HG02938 (cell line): ENCODE measurements at regions not wholly inside any gene's neighbourhood (a gene's known extent, or its start where the extent isn't known, plus 50 kb on each side); places are given as distances from the start of the nearest gene placed in this dataset.
"Not testable (repeated sequence)": the region's sequence is repeated elsewhere in the genome, so short reads cannot be mapped to it uniquely, and the experiment has no call there.

Experiments
- ATAC-seq: cut with Tn5 transposase; IDR thresholded peaks from one replicate; pipeline ENCODE4 v1.9.1; 2021; ENCODE audit warnings: mild to moderate bottlenecking, moderate library complexity; ENCODE audit not compliant: unreplicated experiment

- ATAC-seq, result peak; percentile 75
These were observed 179.1 kb upstream of the NDST4 start for GRCh38 chr4:115292320-115293092.

DNA sequence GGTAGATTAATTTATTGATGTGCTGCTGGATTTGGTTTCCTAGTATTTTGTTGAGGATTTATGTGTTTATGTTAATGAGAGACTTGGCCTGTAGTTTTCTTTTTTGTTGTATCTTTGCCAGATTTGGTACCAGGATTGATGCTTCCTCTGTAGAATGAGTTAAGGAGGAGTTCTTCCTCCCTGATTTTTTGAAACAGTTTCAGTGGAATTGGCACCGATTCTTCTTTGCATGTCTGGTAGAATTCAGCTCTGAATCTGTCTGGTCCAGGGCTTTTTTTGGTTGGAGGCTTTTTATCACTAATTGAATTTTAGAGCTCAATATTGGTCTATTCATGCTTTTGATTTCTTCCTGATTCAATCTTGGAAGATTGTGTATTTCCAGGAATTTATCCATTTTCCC lies 174.0 kb upstream of the NDST4 start:
- no peak for ATAC-seq

DNA sequence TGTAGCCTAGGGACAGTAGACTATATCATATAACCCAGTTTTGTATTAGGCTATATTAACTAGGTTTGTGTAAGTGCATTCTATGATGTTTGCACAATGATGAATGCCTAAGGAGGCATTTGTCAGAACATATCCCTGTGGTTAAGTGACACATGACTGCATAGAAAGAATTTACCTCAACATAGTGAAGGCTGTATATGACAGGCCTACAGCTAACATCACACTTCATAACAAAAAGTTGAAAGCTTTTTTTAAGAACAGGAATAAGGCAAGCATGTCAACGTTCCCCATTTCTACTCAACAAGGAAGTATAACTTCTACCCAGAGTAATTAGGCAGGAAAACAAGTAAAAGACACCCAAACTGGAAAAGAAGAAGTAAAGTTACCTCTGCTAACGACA lies 165.9 kb upstream of the NDST4 start:
- no peak for ATAC-seq

GRCh38 chr4:115278830-115279229 lies 165.4 kb upstream of the NDST4 start:
- ATAC-seq, result no peak

DNA sequence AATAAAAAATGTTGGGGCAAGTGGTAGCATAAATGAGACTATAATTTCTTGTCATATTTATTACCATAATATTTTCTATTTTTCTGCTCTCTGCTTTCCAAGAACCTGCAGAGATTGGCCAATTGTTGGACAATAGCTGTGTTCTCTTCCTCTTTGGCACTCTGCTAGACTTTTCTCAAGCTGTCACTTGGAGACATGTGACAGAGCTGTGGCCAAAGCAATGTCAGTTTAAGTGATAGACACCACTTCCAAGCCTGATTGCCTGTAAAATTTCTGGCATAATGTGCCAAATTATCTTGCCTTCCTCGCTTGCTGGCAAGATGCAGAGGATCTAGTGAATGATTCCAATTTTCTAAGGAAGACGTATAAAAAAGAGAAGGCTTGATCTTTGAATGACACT lies 162.2 kb upstream of the NDST4 start:
- no peak for ATAC-seq

DNA sequence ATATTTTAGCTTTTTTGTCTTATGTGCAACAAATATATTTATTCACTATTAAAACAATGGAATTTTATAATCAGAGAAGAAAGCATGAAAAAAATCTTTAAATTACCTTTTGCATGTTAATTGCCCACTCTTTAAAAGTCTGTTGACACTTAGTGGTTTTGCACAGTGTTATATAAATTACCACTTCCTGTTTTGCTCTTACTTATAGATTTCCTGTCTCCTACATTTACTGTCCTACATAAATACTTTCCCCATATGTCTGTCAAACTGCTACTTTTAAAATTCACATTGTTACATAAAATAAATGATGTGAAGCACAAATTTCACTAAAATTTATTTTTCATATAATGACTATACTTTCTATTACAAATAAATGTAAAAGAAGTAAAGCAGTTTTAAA lies 161.1 kb upstream of the NDST4 start:
- peak; percentile 75 for ATAC-seq

DNA sequence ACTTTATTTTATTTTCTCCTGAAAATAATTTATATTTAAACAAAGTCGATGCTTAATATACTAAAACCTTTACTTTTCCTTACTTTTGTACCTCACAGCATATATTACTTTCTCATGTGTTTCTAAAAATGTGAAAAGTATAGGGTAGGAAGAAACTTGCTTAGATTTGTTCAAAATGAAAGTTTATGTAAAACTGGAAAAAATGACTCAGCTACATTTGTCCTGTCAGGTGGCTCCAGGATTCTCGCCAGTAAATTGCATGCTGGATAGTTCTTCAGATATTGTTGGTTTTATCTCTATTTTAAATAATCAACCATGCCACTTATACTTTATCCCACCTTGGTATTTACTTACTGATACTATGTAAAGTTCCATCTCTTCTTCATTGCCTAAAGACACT lies 159.2 kb upstream of the NDST4 start:
- ATAC-seq, result no peak

DNA sequence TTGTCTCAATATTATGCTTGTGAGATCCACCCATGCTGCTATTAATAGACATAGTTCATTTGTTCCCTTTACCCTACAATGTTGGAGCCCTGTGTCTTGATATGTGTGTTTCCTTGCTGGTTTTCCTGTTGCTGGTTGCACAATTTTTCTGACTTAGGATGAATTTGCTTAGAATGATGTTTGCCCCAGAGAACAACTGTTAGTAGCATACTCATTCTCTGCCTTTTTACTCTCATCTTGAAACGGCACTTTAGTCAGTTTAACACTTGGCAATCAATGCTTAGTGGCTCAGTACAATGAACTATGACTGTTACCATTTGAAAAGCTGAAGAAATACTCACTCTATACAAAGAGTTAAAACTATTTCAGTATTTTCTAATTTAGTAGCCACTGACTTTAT lies 158.8 kb upstream of the NDST4 start:
- ATAC-seq, result peak; percentile 41

- no peak for ATAC-seq
These were observed 146.8 kb upstream of the NDST4 start for GRCh38 chr4:115260195-115260594.

- no peak for ATAC-seq
These were observed 146.2 kb upstream of the NDST4 start for GRCh38 chr4:115259642-115260041.

- ATAC-seq, result no peak
These were observed 136.4 kb upstream of the NDST4 start for GRCh38 chr4:115249808-115250207.

DNA sequence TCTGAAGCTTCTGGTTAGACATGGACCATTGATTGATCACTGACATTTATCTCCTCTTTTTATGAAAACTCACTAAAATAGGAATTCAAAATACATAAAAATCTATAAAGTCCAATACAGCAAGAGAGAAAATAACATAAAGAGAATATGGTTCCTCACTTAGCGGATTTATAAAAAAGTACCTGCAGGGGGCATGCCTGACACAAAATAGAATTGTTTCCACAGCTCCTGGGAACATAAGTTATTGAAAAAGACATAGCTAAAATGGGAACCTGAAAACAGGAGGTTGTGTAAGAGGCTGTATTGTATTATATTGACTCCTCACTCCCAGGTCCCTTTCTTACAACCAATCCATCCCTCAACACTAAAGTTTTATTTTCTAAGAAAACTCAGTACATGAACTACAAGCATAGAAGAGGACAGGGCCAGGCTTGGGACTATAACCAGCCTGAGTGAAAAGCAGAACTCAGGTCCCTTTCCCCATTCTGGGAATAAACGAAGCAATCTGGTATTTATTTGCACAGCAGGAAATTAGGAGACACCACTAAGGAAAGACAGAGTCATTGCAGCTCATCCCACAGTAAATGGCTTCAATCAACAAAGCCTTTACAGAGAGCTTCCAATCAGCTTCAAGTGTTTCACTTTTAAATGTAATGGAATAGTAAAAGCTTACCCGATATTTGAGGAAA lies 121.1 kb upstream of the NDST4 start:
- ATAC-seq, result peak; percentile 55

DNA sequence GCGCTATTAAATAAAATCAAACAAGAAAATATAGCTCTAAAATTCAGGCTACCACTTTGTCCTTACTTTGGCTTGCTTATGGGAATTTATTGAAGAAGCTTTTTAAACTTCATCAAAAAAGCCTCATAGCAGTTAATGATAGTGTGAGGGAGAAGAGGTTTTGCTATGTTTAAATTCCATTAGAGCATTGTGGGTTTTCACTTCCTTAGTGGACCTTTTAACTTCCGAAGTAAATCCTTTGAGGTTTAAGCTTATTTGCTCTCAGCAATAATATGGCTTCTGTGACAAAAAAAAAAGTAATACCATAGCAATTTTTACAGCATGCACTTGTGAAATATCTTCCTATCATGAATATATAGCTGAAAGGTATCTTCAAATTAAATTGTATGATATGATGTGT lies 120.2 kb upstream of the NDST4 start:
- peak; percentile 55 for ATAC-seq

GRCh38 chr4:115229873-115230272 lies 116.5 kb upstream of the NDST4 start:
- no peak for ATAC-seq

DNA sequence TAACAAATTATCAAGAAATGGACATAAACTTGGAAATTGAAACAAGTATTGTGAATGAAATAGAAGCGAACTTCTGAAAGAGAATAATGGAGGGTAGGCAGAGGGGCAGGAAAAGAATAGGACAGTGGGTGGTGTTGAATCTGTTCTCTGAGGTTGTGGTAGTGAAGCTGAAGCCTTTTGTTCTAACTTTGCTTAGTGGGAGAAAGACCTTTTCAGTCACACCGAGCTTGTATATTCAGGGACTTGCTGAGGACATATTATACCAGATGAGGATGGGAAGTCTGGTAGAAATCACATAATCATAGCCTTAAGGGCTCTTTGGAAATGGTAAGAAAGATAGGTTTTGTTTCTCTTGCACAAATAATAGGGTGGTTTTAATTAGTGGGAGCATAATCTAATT lies 115.4 kb upstream of the NDST4 start:
- no peak for ATAC-seq

GRCh38 chr4:115222061-115222460 lies 108.6 kb upstream of the NDST4 start:
- ATAC-seq, result no peak

DNA sequence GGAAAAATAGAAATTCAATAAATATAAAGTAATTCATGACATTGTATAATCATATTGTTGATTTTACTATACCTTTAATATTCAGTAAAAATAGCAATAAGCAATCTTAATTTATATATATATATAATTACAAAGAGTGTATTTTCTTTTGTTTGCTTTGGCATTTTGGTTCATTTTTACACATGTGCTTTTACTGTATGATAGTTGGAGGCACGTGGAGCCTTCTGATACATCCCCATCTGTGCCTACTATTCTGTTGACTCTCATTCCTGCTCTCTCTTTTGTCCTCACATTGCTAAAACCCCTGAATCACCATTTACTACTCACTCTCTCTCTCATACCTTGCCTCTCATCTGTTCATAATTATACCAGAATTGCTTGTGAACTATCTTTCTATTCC lies 106.4 kb upstream of the NDST4 start:
- no peak for ATAC-seq

GRCh38 chr4:115219315-115219860 lies 106.0 kb upstream of the NDST4 start:
- no peak for ATAC-seq

- ATAC-seq, result no peak
These were observed 102.5 kb upstream of the NDST4 start for GRCh38 chr4:115215935-115216334.

DNA sequence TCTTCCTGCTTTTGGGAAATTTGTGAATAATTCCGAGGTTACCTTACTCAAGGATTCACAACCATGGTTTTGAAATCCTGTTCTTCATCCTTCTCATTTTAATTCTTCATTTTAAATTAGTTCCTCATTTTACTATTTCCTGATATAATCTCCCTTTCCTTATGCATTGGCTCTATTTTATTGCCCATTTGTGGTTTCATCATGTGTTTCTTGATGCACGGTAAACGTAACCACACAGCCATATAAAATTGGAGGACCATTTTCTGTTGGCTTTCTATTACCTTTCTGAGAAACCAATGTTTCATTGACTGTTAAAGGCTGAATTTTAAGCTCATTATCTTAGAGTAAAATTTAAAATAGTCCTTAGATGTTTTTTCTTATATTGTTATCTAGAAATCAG lies 100.3 kb upstream of the NDST4 start:
- ATAC-seq, result no peak

DNA sequence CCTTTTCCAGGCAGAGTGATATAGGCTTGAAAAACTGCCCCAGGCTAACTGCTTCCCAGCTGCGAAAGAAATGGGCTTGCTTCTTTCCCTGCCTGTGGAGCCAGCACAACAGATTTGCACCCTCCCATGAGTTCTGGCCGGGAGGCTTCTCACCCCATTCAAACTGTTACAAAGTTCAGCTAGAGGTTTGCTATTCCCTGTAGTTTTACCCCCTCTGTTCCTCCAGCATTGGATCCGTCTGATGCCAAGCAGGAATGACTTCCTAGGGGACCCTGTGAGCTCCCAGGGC lies 87.6 kb upstream of the NDST4 start:
- no peak for ATAC-seq

DNA sequence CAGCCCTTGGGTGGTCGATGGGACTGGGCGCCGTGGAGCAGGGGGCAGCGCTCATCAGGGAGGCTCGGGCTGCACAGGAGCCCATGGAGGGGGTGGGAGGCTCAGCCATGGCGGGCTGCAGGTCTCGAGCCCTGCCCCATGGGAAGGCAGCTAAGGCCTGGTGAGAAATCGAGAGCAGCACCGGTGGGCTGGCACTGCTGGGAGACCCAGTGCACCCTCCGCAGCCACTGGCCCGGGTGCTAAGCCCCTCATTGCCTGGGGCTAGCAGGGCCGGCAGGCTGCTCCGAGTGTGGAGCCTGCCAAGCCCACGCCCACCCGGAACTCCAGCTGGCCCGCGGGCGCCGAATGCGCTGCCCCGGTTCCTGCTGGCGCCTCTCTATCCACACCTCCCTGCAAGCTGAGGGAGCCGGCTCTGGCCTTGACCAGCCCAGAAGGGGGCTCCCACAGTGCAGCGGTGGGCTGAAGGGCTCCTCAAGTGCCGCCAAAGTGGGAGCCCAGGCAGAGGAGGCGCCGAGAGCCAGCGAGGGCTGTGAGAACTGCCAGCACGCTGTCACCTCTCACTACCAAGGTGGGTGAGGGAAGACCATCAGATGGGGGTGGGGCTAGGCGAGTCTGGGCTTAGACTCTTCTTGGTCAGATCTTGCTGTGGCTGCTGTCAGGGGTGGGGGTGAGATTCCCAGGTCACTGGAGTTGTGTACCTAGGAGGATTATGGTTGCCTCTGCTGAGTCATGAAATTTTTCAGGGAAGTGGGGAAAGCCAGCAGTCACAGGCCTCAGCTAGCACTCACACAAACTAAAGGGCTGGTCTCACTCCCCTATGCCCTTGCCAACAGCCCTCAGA lies 87.0 kb upstream of the NDST4 start:
- not testable (repeated sequence) for ATAC-seq
